ENCODE measurements at regions not wholly inside any gene's neighbourhood (a gene's known extent, or its start where the extent isn't known, plus 50 kb on each side); places are given as distances from the start of the nearest gene placed in this dataset.
"Not testable (repeated sequence)": the region's sequence is repeated elsewhere in the genome, so short reads cannot be mapped to it uniquely, and the experiment has no call there.

DNA sequence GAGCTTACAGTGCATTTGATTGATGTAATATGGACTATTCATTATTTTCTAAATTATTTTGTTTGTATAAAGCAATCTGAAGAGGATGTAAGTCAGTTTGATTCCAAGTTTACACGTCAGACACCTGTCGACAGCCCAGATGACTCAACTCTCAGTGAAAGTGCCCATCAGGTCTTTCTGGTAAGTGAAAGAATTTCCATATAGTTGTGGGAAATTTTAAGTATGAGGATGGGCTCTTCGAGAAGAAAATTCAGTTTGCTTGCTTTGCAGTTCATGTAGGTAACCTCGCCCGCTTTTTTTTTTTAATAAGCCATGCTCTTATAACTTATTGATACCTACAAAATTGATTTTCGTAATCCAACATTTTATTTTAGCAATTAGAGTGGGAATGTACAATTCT, 151.6 kb downstream of the CDRT15L2 start:
- TF ChIP-seq, protein P1, sequence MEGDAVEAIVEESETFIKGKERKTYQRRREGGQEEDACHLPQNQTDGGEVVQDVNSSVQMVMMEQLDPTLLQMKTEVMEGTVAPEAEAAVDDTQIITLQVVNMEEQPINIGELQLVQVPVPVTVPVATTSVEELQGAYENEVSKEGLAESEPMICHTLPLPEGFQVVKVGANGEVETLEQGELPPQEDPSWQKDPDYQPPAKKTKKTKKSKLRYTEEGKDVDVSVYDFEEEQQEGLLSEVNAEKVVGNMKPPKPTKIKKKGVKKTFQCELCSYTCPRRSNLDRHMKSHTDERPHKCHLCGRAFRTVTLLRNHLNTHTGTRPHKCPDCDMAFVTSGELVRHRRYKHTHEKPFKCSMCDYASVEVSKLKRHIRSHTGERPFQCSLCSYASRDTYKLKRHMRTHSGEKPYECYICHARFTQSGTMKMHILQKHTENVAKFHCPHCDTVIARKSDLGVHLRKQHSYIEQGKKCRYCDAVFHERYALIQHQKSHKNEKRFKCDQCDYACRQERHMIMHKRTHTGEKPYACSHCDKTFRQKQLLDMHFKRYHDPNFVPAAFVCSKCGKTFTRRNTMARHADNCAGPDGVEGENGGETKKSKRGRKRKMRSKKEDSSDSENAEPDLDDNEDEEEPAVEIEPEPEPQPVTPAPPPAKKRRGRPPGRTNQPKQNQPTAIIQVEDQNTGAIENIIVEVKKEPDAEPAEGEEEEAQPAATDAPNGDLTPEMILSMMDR (IDR thresholded peaks at IDR 0.05): not testable (repeated sequence)
- TF ChIP-seq POLR2A, POLR2AphosphoS5, EP300 (IDR thresholded peaks at IDR 0.05): not testable (repeated sequence)

Data from stomach (tissue), 4 donors.